GM18498 (cell line): ENCODE measurements at regions not wholly inside any gene's neighbourhood (a gene's known extent, or its start where the extent isn't known, plus 50 kb on each side); places are given as distances from the start of the nearest gene placed in this dataset.
"Not testable (repeated sequence)": the region's sequence is repeated elsewhere in the genome, so short reads cannot be mapped to it uniquely, and the experiment has no call there.

Experiments used
- ATAC-seq: cut with Tn5 transposase; IDR thresholded peaks from one replicate; pipeline ENCODE4 v1.9.1; 2021; ENCODE audit warnings: mild to moderate bottlenecking, moderate library complexity; ENCODE audit not compliant: unreplicated experiment

- ATAC-seq: not testable (repeated sequence)
These were observed 93.2 kb upstream of the RPH3AL start, which contains the start of gene RFLNB for GRCh38 chr17:445839-446238. RFLNB (minus strand) TSS chr17:445939.

- no peak for ATAC-seq
These were observed 92.4 kb upstream of the RPH3AL start for GRCh38 chr17:444879-445454.

GRCh38 chr17:443109-443508 lies 90.5 kb upstream of the RPH3AL start:
- ATAC-seq: no peak

DNA sequence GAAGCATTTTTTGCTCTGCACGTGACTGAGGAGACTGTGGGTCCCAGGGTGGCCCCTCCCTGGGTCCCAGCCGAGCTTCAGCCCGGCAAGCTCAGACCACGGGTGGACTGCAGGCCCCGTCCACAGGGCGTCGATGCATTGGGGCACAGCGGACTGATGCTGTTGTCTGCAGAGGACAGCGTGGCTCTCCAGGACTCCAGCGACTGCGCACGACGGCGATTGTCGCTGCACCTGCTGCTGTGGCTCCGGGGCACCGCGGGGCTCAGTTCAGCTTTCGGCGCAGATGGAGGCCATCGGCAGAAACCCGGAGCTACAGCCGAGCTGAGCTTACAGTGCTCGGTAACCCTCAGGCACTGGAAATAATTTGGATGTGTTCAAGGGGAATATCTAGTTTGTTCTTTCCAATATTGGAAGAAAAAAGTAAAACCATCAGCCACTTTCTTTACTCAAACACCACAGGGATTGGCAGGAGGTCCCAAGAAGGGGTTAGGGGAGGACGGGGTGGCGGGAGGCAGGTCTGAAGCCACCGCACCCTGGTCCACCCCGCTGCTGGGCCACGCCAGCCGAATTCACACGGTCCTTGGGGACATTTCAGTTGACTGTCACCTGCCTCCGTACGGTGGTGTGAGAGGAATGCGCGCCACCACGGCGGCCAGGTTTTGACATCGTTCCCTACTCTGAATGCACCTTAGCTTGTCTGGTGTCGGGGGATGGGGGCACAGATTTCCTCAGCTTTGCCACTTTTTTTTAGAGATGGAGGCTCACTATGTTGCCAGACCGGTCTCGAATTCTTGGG lies 88.7 kb upstream of the RPH3AL start:
- no peak for ATAC-seq

- no peak for ATAC-seq
These were observed 85.6 kb upstream of the RPH3AL start for GRCh38 chr17:438191-438590.

DNA sequence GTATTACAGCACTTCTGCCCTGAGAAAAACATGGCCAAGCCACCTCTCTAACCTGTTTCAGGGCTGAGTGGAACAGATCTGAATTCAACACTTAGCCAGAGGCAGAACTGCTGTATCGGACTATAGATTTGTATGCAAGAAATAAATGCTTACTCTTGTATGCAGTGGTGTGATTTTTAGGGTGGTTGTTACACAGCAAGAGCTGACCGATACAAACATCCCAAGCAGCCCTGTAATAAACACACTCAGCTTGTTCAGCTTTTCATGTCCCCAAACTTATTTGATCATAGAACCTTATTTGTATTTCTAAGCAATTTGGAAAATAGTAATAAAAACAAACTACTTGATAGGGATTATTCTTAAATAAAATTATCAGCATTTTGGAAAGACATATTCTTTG lies 84.9 kb upstream of the RPH3AL start:
- ATAC-seq: no peak

DNA sequence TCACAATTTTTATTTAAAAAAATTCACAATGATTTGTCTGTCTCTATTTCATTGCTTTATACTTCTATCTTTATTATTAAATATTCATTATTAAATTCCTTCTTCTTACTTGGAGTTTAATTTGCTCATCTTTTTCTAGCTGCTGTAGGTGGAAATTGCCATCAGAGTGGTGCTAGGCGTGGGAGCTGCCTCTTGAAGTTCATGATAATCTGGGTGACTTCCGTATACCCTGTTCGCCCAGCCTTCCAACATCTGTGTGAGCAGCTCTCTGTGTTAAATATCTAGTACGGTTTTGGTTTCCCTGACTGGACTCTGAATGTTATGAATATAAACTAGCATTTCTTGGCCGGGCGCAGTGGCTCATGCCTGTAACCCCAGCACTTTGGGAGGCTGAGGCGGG lies 84.0 kb upstream of the RPH3AL start:
- no peak for ATAC-seq

DNA sequence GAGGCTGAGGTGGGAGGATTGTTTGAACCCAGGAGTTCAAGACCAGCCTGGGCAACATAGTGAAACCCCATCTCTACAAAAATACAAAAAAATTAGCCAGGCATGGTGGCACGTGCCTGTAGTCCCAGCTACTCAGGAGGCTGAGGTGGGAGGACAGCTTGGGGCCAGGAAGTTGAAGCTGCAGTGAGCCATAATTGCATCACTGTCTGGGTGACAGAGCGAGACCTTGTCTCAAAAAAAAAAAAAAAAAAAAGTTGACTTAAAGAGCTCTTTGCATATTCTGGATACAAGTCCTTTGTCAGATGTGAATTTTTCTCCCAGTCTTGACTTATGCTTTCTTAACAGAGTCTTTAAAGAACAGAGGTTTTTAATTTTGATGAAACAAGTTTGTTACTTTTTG lies 79.9 kb upstream of the RPH3AL start:
- ATAC-seq: not testable (repeated sequence)

DNA sequence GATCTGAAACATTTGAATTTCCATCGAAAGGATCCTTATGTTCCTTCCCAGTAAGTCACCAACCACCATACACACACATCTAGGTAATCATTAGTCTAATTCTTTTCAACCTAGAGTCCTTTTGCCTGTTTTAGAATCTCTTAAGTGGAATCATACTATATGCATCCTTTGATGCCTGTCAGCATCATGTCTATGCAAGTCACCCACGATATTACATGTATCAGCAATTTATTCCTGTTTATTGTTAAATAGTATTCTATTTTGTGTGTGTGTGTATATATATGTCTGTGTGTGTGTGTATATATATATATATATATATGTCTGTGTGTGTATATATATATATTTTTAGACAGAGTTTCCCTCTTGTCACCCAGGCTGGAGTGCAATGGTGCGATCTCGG lies 78.9 kb upstream of the RPH3AL start:
- no peak for ATAC-seq

DNA sequence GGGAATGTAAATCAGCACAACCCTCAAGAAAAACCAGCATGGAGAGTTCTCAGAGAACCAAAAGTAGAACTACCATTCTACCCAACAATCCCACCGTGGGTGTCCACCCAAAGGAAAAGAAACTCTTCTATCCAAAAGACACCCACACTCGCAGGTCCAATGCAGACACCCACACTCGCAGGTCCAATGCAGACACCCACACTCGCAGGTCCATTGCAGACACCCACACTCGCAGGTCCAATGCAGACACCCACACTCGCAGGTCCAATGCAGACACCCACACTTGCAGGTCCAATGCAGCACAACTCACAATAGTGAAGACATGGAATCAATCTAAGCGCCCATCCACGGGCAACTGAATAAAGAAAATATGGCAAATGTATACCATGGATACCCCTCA lies 77.0 kb upstream of the RPH3AL start:
- no peak for ATAC-seq

DNA sequence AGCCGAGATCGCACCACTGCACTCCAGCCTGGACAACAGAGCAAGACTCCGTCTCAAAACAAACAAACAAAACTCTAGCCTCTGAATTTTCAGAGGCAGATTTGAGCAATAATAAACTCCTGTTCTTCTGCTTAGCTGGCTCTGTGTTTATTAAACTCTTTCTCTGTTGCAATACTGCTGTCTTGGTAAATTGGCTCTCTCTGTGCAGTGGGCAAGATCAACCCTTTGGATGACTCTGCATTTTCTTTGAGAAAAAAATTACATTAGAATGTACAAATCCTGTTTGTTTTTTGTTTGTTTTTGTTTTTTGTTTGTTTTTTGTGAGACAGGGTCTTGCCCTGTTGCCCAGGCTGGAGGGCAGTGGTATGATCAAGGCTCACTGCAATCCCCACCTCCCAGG lies 75.8 kb upstream of the RPH3AL start:
- ATAC-seq: no peak

GRCh38 chr17:427891-428290 lies 75.3 kb upstream of the RPH3AL start:
- no peak for ATAC-seq

- no peak for ATAC-seq
These were observed 74.7 kb upstream of the RPH3AL start for GRCh38 chr17:427327-427726.

- no peak for ATAC-seq
These were observed 69.8 kb upstream of the RPH3AL start for GRCh38 chr17:422196-422930.

DNA sequence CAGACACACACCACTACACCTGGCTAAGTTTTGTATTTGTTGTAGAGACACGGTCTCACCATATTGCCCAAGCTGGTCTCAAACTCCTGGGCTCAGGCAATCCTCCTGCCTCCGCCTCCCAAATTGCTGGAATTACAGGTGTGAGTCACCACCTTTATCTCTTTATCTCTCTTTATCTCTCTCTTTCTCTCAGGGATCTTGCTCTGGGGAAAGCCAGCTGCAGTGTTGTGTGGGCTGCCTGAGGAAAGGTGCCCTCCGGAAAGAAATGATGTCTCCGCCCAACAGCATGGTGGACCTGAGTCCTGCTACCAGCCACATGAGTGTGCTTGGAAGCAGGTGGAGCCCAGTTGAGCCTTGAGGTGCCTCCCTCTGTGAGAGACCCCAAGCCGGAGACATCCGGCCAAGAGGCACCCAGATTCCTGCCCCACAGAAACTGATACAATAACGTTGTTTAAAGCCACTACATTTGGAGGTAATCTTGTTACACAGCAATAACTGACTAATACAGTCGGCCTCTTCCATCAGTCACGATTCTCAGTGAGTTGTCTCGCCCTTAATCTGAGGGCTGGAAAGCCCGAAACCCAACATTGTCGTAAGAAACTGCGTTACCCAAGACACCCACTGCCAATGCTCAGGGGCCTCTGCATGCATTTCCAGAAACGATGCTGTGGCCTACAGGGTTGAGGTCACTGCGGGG lies 68.0 kb upstream of the RPH3AL start:
- no peak for ATAC-seq

- ATAC-seq: no peak
These were observed 66.6 kb upstream of the RPH3AL start for GRCh38 chr17:419073-419735.

GRCh38 chr17:418421-418751 lies 65.8 kb upstream of the RPH3AL start:
- no peak for ATAC-seq

DNA sequence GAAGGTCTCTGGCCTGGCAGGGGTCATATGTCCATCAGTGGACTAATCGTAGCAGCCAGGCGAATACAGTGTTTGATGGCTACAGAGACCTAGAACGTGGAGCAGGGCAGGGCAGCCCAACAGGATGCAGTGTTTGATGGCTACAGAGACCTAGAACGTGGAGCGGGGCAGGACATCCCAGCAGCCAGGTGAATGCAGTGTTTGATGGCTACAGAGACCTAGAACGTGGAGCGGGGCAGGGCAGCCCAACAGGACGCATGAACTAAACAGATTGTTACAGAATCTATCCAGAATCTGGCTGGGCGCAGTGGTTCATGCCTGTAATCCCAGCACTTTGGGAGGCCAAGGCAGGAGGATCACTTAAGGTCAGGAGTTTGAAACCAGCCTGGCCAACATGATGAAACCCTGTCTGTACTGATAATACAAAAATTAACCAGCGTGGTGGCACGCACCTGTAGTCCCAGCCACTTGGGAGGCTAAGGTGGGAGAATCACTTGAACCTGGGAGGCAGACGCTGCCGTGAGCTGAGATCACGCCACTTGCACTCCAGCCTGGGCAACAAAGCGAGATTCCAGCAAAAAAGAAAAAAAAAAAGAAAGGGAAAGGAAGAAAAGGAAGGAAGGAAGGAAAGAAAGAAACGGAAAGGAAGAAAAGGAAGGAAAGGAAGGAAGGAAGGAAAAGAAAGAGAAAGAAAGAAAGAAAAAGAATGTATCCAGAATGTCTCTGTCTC lies 65.2 kb upstream of the RPH3AL start:
- ATAC-seq: no peak

GRCh38 chr17:416293-417206 lies 63.9 kb upstream of the RPH3AL start:
- peak; percentile 77 for ATAC-seq
